ENCODE measurements at regions not wholly inside any gene's neighbourhood (a gene's known extent, or its start where the extent isn't known, plus 50 kb on each side); places are given as distances from the start of the nearest gene placed in this dataset.

DNA sequence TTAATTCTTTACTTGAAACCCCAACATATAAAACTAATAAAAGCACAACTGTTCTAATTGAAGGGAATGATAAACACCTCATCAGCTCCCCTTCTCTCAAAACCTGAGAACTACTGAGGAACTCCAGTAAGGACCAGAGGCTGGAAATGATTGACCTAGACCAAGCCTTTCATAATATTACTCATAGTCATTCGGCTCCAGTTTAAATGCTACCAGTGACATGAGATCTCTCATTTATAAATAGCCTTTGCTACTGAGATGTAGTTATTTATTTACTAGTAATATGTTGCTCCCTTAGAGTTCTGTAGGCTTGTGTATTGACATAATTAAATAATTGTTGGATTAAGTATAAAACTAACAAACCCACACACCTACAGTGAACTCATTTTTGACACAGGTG is 209.8 kb upstream of the PRMT6 start:
- TF ChIP-seq, protein P1, sequence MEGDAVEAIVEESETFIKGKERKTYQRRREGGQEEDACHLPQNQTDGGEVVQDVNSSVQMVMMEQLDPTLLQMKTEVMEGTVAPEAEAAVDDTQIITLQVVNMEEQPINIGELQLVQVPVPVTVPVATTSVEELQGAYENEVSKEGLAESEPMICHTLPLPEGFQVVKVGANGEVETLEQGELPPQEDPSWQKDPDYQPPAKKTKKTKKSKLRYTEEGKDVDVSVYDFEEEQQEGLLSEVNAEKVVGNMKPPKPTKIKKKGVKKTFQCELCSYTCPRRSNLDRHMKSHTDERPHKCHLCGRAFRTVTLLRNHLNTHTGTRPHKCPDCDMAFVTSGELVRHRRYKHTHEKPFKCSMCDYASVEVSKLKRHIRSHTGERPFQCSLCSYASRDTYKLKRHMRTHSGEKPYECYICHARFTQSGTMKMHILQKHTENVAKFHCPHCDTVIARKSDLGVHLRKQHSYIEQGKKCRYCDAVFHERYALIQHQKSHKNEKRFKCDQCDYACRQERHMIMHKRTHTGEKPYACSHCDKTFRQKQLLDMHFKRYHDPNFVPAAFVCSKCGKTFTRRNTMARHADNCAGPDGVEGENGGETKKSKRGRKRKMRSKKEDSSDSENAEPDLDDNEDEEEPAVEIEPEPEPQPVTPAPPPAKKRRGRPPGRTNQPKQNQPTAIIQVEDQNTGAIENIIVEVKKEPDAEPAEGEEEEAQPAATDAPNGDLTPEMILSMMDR (IDR thresholded peaks at IDR 0.05 in 8 of 11, conservative IDR thresholded peaks at IDR 0.05 in 3 of 11): no peak
- TF ChIP-seq POLR2A (IDR thresholded peaks at IDR 0.05): no peak
